Embryonic facial prominence (tissue), 1 donor: ENCODE measurements at regions not wholly inside any gene's neighbourhood (a gene's known extent, or its start where the extent isn't known, plus 50 kb on each side); places are given as distances from the start of the nearest gene placed in this dataset.

Experiments used
- DNase-seq: peaks from one replicate; pipeline ENCODE4 v3.0.0-alpha.2; 2016; ENCODE audit errors: extremely low spot score

- DNase-seq = no peak
These were observed 131.4 kb upstream of the LINGO1 start for GRCh38 chr15:77764095-77764494.

GRCh38 chr15:77762747-77763355, 130.1 kb upstream of the LINGO1 start:
- no peak for DNase-seq

- no peak for DNase-seq
These were observed 127.3 kb upstream of the LINGO1 start for GRCh38 chr15:77759896-77760592.

GRCh38 chr15:77753939-77754338, 121.2 kb upstream of the LINGO1 start:
- no peak for DNase-seq

- DNase-seq = no peak
These were observed 120.7 kb upstream of the LINGO1 start for GRCh38 chr15:77753281-77753873.

- no peak for DNase-seq
These were observed 117.4 kb upstream of the LINGO1 start for GRCh38 chr15:77749998-77750540.

GRCh38 chr15:77749236-77749997, 116.7 kb upstream of the LINGO1 start:
- no peak for DNase-seq

- no peak for DNase-seq
These were observed 115.7 kb upstream of the LINGO1 start for GRCh38 chr15:77748078-77749064.

- DNase-seq = no peak
These were observed 114.7 kb upstream of the LINGO1 start for GRCh38 chr15:77747175-77748077.

GRCh38 chr15:77746254-77747174, 113.8 kb upstream of the LINGO1 start:
- no peak for DNase-seq

- no peak for DNase-seq
These were observed 111.7 kb upstream of the LINGO1 start for GRCh38 chr15:77744398-77744797.

- no peak for DNase-seq
These were observed 109.9 kb upstream of the LINGO1 start for GRCh38 chr15:77742570-77742969.

GRCh38 chr15:77742127-77742526, 109.4 kb upstream of the LINGO1 start:
- DNase-seq = no peak

GRCh38 chr15:77741106-77741505, 108.4 kb upstream of the LINGO1 start:
- no peak for DNase-seq

- DNase-seq = no peak
These were observed 107.1 kb upstream of the LINGO1 start for GRCh38 chr15:77739591-77740378.

- DNase-seq = no peak
These were observed 106.0 kb upstream of the LINGO1 start for GRCh38 chr15:77738441-77739302.

GRCh38 chr15:77738038-77738370, 105.3 kb upstream of the LINGO1 start:
- DNase-seq = no peak
